Cerebellar cortex (tissue), 1 donor: ENCODE measurements at regions not wholly inside any gene's neighbourhood (a gene's known extent, or its start where the extent isn't known, plus 50 kb on each side); places are given as distances from the start of the nearest gene placed in this dataset.

Experiments
- DNase-seq: peaks from one replicate; pipeline ENCODE4 v3.0.0-alpha.2; 2015; ENCODE audit warnings: low spot score

GRCh38 chr11:23674866-23675265 lies 814.6 kb upstream of the CCDC179 start:
- DNase-seq = no peak

GRCh38 chr11:23679041-23679440 lies 817.8 kb upstream of the LUZP2 start:
- DNase-seq = no peak

- DNase-seq = no peak
These were observed 816.9 kb upstream of the LUZP2 start for GRCh38 chr11:23679981-23680380.

GRCh38 chr11:23680488-23681230 lies 816.2 kb upstream of the LUZP2 start:
- DNase-seq = no peak

- DNase-seq = no peak
These were observed 812.2 kb upstream of the LUZP2 start for GRCh38 chr11:23684701-23685100.

- no peak for DNase-seq
These were observed 808.9 kb upstream of the LUZP2 start for GRCh38 chr11:23687991-23688390.

- no peak for DNase-seq
These were observed 808.4 kb upstream of the LUZP2 start for GRCh38 chr11:23688411-23688810.

GRCh38 chr11:23688835-23689234 lies 808.0 kb upstream of the LUZP2 start:
- no peak for DNase-seq

GRCh38 chr11:23696688-23697415 lies 800.0 kb upstream of the LUZP2 start:
- no peak for DNase-seq

GRCh38 chr11:23704183-23704582 lies 792.7 kb upstream of the LUZP2 start:
- DNase-seq = no peak

- DNase-seq = no peak
These were observed 784.9 kb upstream of the LUZP2 start for GRCh38 chr11:23711981-23712380.

GRCh38 chr11:23719016-23719415 lies 777.8 kb upstream of the LUZP2 start:
- DNase-seq = no peak

GRCh38 chr11:23723861-23724260 lies 773.0 kb upstream of the LUZP2 start:
- no peak for DNase-seq

- no peak for DNase-seq
These were observed 771.1 kb upstream of the LUZP2 start for GRCh38 chr11:23725752-23726151.

GRCh38 chr11:23727387-23727786 lies 769.5 kb upstream of the LUZP2 start:
- DNase-seq = no peak

GRCh38 chr11:23727794-23728193 lies 769.1 kb upstream of the LUZP2 start:
- DNase-seq = no peak

- DNase-seq = no peak
These were observed 767.8 kb upstream of the LUZP2 start for GRCh38 chr11:23729088-23729487.

- DNase-seq = no peak
These were observed 766.4 kb upstream of the LUZP2 start for GRCh38 chr11:23730307-23730998.

- DNase-seq = no peak
These were observed 764.8 kb upstream of the LUZP2 start for GRCh38 chr11:23732026-23732425.

- DNase-seq = no peak
These were observed 750.0 kb upstream of the LUZP2 start for GRCh38 chr11:23746896-23747295.

- DNase-seq = no peak
These were observed 747.0 kb upstream of the LUZP2 start for GRCh38 chr11:23749762-23750430.

GRCh38 chr11:23751280-23751679 lies 745.6 kb upstream of the LUZP2 start:
- DNase-seq = no peak
